WTC11 (cell line): ENCODE measurements at regions not wholly inside any gene's neighbourhood (a gene's known extent, or its start where the extent isn't known, plus 50 kb on each side); places are given as distances from the start of the nearest gene placed in this dataset.

Experiments
- ATAC-seq: fragments of 200-7000 bp; cut with Tn5 transposase; 2 replicates; pipeline ENCODE4 v1.10.0; 2021; ENCODE audit warnings: mild to moderate bottlenecking, moderate library complexity
- CTCF ChIA-PET: fragments of 300-600 bp; sonication (Branson Sonifier 250); formaldehyde crosslinking; loops from one replicate; lab custom pipeline; 2021; ENCODE audit warnings: antibody characterized with exemption; lab: Charles Lee
- POLR2A ChIA-PET: fragments of 350-600 bp; sonication (Branson Sonifier 250); formaldehyde crosslinking; loops from one replicate; lab custom pipeline; 2021; ENCODE audit warnings: antibody characterized with exemption; lab: Charles Lee
- DNase-seq: peaks from one replicate; pipeline ENCODE4 v3.0.0; 2021; ENCODE audit warnings: low spot score
- H3K27ac Mint-ChIP-seq: 2 replicates; pipeline ENCODE4 v1.8.0; 2021; ENCODE audit warnings: mixed read lengths
- H3K27me3 Mint-ChIP-seq: 2 replicates; pipeline ENCODE4 v1.8.0; 2021; ENCODE audit warnings: low read depth, mild to moderate bottlenecking, moderate library complexity, mixed read lengths
- H3K36me3 Mint-ChIP-seq: 2 replicates; pipeline ENCODE4 v1.8.0; 2021; ENCODE audit warnings: mixed read lengths
- H3K4me1 Mint-ChIP-seq: 2 replicates; pipeline ENCODE4 v1.8.0; 2022; ENCODE audit warnings: mixed read lengths
- H3K4me3 Mint-ChIP-seq: 2 replicates; pipeline ENCODE4 v1.8.0; 2021; ENCODE audit warnings: mild to moderate bottlenecking, moderate library complexity, mixed read lengths
- H3K9me3 Mint-ChIP-seq: 2 replicates; pipeline ENCODE4 v1.8.0; 2021; ENCODE audit warnings: mixed read lengths
- ATF1 ChIP-seq: sonication (generic); formaldehyde crosslinking; IDR thresholded peaks from 2 replicates; pipeline ENCODE4 v1.8.1; 2023; ENCODE audit warnings: mild to moderate bottlenecking, moderate library complexity, missing genetic modification reagents
- CREM ChIP-seq: sonication (generic); formaldehyde crosslinking; IDR thresholded peaks from 2 replicates; pipeline ENCODE4 v1.8.1; 2022; ENCODE audit warnings: mild to moderate bottlenecking, missing genetic modification reagents, moderate library complexity
- HMGA2 ChIP-seq: fragments of 250-450 bp; sonication (Bioruptor Pico); IDR thresholded peaks from 2 replicates; pipeline ENCODE4 v1.4.0; 2021; ENCODE audit warnings: mild to moderate bottlenecking, moderate library complexity
- IRF2 ChIP-seq: sonication (generic); formaldehyde crosslinking; IDR thresholded peaks from 2 replicates; pipeline ENCODE4 v1.8.0; 2022; ENCODE audit warnings: low read depth, missing genetic modification reagents, borderline replicate concordance
- MXD4 ChIP-seq: fragments of 250-450 bp; sonication (Bioruptor Pico); IDR thresholded peaks from 2 replicates; pipeline ENCODE4 v1.8.0; 2021; ENCODE audit warnings: mild to moderate bottlenecking, moderate library complexity, borderline replicate concordance
- NFYB ChIP-seq: sonication (generic); formaldehyde crosslinking; conservative IDR thresholded peaks from 2 replicates; pipeline ENCODE4 v1.8.0; 2022; ENCODE audit warnings: low read depth, missing genetic modification reagents
- NR1H2 ChIP-seq: sonication (generic); formaldehyde crosslinking; IDR thresholded peaks from 2 replicates; pipeline ENCODE4 v1.9.0; 2021; ENCODE audit warnings: mild to moderate bottlenecking, moderate library complexity, missing genetic modification reagents
- RORB ChIP-seq: fragments of 250-450 bp; sonication (Bioruptor Pico); IDR thresholded peaks from 2 replicates; pipeline ENCODE4 v1.9.0; 2021; ENCODE audit warnings: mild to moderate bottlenecking
- SMAD4 ChIP-seq: sonication (generic); formaldehyde crosslinking; IDR thresholded peaks from 2 replicates; pipeline ENCODE4 v1.8.0; 2022; ENCODE audit warnings: mild to moderate bottlenecking, missing genetic modification reagents
- SOX15 ChIP-seq: fragments of 250-450 bp; sonication (Bioruptor Pico); IDR thresholded peaks from 2 replicates; pipeline ENCODE4 v1.9.0; 2021; ENCODE audit warnings: mild to moderate bottlenecking
- TEAD1 ChIP-seq: sonication (generic); formaldehyde crosslinking; IDR thresholded peaks from 2 replicates; pipeline ENCODE4 v1.8.0; 2022; ENCODE audit warnings: mild to moderate bottlenecking, missing genetic modification reagents
- ZNF317 ChIP-seq: sonication (generic); formaldehyde crosslinking; IDR thresholded peaks from 2 replicates; pipeline ENCODE4 v1.8.1; 2023; ENCODE audit warnings: low read depth, mild to moderate bottlenecking, moderate library complexity, missing genetic modification reagents, borderline replicate concordance
- ZNF416 ChIP-seq: fragments of 250-450 bp; sonication (Bioruptor Pico); IDR thresholded peaks from 2 replicates; pipeline ENCODE4 v1.9.0; 2021; ENCODE audit warnings: mild to moderate bottlenecking, inconsistent platforms
- TF ChIP-seq, protein P1 (sequence below): sonication (generic); formaldehyde crosslinking; IDR thresholded peaks from 2 replicates; pipeline ENCODE4 v1.8.1; 2023; ENCODE audit warnings: mild to moderate bottlenecking, missing genetic modification reagents
- TF ChIP-seq, protein P2 (sequence below): sonication (generic); formaldehyde crosslinking; IDR thresholded peaks from 2 replicates; pipeline ENCODE4 v1.8.1; 2023; ENCODE audit warnings: mild to moderate bottlenecking, missing genetic modification reagents, moderate library complexity
- TF ChIP-seq, protein P3 (sequence below): sonication (generic); formaldehyde crosslinking; IDR thresholded peaks from 2 replicates; pipeline ENCODE4 v1.8.1; 2023; ENCODE audit warnings: mild to moderate bottlenecking, missing genetic modification reagents, moderate library complexity
- TF ChIP-seq, protein P4 (sequence below): fragments of 250-450 bp; sonication (Bioruptor Pico); IDR thresholded peaks from 2 replicates; pipeline ENCODE4 v2.1.2; 2022; ENCODE audit warnings: mild to moderate bottlenecking, moderate library complexity
- TF ChIP-seq, protein P5 (sequence below): sonication (generic); formaldehyde crosslinking; IDR thresholded peaks from 2 replicates; pipeline ENCODE4 v1.8.1; 2023; ENCODE audit warnings: mild to moderate bottlenecking, moderate library complexity, missing genetic modification reagents
- TF ChIP-seq, protein P6 (sequence below): fragments of 200-600 bp; IDR thresholded peaks from 2 replicates; pipeline ENCODE4 v1.8.0; 2022; ENCODE audit warnings: antibody characterized with exemption
- TF ChIP-seq, protein P7 (sequence below): fragments of 250-450 bp; sonication (Bioruptor Pico); IDR thresholded peaks from 2 replicates; pipeline ENCODE4 v1.9.0; 2021; ENCODE audit warnings: moderate library complexity, mild to moderate bottlenecking, inconsistent platforms, borderline replicate concordance
- TF ChIP-seq, protein P8 (sequence below): sonication (generic); formaldehyde crosslinking; conservative IDR thresholded peaks from 2 replicates; pipeline ENCODE4 v1.8.1; 2022; ENCODE audit warnings: mild to moderate bottlenecking, missing genetic modification reagents
- TF ChIP-seq, protein P9 (sequence below): sonication (generic); formaldehyde crosslinking; IDR thresholded peaks from 2 replicates; pipeline ENCODE4 v1.8.0; 2022; ENCODE audit warnings: mild to moderate bottlenecking, missing genetic modification reagents

DNA sequence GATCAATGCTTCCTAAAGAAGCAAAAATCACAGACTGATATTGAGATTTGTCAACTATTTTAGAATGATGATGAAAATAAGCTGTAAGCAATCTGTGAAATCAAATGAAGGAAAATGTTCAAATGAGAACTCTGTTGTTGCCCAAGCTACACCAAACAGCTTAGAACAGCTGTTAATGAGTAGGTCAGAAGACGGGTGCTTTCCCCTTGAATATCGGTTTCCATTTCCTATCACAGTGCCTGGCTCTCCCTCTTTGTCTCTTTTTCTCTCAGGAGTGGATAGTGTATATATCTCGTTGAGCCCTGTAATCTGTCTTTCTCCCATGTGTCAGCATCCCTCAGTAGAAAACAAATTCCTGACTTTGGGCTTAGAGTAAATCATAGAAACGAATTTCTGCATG lies 1592.9 kb upstream of the TENM3 start:
- Mint-ChIP-seq H3K27ac (no peak overlapping the region), H3K4me1 (no peaks in the 10 kb centered on the region), H3K36me3 (no peaks in the 10 kb centered on the region), H3K4me3 (no peak overlapping the region), H3K9me3 (no peaks in the 10 kb centered on the region), H3K27me3 (no peaks in the 10 kb centered on the region)
- TF ChIP-seq TEAD1 (CRISPR knock-in tag) (no peak), NFYB (CRISPR knock-in tag) (no peak), ZNF416 (no peak), MXD4 (CRISPR knock-in tag) (no peak), NR1H2 (CRISPR knock-in tag) (no peak), IRF2 (no peak)
- DNase-seq: no peak
- POLR2A ChIA-PET: no interaction called here
- CTCF ChIA-PET: no interaction called here
- no peak for ATAC-seq

DNA sequence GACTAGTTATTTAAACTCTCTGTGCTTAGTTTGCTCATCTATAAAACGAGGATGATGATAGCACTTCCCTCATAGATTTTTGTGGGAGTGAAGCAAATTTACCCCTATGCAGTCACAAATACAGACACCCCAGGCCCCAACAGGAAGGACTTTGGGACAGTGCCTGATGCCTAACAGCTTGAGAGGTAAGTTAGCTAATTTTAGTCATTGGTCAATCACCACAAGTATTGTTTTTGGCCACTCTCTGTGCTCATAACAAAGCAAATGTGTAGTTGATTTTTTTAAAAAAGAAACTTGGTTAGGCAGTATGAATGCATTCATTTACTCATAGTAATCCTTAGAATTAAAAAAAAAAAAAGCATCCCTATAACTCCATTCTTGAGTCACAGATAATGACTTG lies 1590.7 kb upstream of the TENM3 start:
- H3K27me3 Mint-ChIP-seq: no peaks in the 10 kb centered on the region
- no peak for TF ChIP-seq RORB (CRISPR knock-in tag)
- no peak for TF ChIP-seq ATF1 (CRISPR knock-in tag)
- TF ChIP-seq, protein P1, sequence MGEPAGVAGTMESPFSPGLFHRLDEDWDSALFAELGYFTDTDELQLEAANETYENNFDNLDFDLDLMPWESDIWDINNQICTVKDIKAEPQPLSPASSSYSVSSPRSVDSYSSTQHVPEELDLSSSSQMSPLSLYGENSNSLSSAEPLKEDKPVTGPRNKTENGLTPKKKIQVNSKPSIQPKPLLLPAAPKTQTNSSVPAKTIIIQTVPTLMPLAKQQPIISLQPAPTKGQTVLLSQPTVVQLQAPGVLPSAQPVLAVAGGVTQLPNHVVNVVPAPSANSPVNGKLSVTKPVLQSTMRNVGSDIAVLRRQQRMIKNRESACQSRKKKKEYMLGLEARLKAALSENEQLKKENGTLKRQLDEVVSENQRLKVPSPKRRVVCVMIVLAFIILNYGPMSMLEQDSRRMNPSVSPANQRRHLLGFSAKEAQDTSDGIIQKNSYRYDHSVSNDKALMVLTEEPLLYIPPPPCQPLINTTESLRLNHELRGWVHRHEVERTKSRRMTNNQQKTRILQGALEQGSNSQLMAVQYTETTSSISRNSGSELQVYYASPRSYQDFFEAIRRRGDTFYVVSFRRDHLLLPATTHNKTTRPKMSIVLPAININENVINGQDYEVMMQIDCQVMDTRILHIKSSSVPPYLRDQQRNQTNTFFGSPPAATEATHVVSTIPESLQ: no peak
- TF ChIP-seq, protein P2, sequence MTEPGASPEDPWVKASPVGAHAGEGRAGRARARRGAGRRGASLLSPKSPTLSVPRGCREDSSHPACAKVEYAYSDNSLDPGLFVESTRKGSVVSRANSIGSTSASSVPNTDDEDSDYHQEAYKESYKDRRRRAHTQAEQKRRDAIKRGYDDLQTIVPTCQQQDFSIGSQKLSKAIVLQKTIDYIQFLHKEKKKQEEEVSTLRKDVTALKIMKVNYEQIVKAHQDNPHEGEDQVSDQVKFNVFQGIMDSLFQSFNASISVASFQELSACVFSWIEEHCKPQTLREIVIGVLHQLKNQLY (CRISPR knock-in tag): no peak
- TF ChIP-seq, protein P3, sequence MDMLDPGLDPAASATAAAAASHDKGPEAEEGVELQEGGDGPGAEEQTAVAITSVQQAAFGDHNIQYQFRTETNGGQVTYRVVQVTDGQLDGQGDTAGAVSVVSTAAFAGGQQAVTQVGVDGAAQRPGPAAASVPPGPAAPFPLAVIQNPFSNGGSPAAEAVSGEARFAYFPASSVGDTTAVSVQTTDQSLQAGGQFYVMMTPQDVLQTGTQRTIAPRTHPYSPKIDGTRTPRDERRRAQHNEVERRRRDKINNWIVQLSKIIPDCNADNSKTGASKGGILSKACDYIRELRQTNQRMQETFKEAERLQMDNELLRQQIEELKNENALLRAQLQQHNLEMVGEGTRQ (CRISPR knock-in tag): no peak
- TF ChIP-seq, protein P4, sequence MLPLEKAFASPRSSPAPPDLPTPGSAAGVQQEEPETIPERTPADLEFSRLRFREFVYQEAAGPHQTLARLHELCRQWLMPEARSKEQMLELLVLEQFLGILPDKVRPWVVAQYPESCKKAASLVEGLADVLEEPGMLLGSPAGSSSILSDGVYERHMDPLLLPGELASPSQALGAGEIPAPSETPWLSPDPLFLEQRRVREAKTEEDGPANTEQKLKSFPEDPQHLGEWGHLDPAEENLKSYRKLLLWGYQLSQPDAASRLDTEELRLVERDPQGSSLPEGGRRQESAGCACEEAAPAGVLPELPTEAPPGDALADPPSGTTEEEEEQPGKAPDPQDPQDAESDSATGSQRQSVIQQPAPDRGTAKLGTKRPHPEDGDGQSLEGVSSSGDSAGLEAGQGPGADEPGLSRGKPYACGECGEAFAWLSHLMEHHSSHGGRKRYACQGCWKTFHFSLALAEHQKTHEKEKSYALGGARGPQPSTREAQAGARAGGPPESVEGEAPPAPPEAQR (CRISPR knock-in tag): no peak
- TF ChIP-seq TEAD1 (CRISPR knock-in tag): no peak
- TF ChIP-seq ZNF317 (CRISPR knock-in tag): no peak
- TF ChIP-seq SOX15 (CRISPR knock-in tag): no peak
- TF ChIP-seq, protein P5, sequence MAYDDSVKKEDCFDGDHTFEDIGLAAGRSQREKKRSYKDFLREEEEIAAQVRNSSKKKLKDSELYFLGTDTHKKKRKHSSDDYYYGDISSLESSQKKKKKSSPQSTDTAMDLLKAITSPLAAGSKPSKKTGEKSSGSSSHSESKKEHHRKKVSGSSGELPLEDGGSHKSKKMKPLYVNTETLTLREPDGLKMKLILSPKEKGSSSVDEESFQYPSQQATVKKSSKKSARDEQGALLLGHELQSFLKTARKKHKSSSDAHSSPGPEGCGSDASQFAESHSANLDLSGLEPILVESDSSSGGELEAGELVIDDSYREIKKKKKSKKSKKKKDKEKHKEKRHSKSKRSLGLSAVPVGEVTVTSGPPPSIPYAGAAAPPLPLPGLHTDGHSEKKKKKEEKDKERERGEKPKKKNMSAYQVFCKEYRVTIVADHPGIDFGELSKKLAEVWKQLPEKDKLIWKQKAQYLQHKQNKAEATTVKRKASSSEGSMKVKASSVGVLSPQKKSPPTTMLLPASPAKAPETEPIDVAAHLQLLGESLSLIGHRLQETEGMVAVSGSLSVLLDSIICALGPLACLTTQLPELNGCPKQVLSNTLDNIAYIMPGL: no peak
- TF ChIP-seq, protein P6, sequence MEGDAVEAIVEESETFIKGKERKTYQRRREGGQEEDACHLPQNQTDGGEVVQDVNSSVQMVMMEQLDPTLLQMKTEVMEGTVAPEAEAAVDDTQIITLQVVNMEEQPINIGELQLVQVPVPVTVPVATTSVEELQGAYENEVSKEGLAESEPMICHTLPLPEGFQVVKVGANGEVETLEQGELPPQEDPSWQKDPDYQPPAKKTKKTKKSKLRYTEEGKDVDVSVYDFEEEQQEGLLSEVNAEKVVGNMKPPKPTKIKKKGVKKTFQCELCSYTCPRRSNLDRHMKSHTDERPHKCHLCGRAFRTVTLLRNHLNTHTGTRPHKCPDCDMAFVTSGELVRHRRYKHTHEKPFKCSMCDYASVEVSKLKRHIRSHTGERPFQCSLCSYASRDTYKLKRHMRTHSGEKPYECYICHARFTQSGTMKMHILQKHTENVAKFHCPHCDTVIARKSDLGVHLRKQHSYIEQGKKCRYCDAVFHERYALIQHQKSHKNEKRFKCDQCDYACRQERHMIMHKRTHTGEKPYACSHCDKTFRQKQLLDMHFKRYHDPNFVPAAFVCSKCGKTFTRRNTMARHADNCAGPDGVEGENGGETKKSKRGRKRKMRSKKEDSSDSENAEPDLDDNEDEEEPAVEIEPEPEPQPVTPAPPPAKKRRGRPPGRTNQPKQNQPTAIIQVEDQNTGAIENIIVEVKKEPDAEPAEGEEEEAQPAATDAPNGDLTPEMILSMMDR: no peak
- TF ChIP-seq, protein P7, sequence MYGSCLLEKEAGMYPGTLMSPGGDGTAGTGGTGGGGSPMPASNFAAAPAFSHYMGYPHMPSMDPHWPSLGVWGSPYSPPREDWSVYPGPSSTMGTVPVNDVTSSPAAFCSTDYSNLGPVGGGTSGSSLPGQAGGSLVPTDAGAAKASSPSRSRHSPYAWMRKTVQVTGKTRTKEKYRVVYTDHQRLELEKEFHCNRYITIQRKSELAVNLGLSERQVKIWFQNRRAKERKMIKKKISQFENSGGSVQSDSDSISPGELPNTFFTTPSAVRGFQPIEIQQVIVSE (CRISPR knock-in tag): no peak
- TF ChIP-seq, protein P8, sequence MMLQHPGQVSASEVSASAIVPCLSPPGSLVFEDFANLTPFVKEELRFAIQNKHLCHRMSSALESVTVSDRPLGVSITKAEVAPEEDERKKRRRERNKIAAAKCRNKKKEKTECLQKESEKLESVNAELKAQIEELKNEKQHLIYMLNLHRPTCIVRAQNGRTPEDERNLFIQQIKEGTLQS (CRISPR knock-in tag): no peak
- TF ChIP-seq CREM (CRISPR knock-in tag): no peak
- TF ChIP-seq SMAD4: no peak
- TF ChIP-seq ZNF416: no peak
- no peak for TF ChIP-seq IRF2
- no peak for TF ChIP-seq HMGA2 (CRISPR knock-in tag)
- no peak for TF ChIP-seq NFYB (CRISPR knock-in tag)
- TF ChIP-seq, protein P9, sequence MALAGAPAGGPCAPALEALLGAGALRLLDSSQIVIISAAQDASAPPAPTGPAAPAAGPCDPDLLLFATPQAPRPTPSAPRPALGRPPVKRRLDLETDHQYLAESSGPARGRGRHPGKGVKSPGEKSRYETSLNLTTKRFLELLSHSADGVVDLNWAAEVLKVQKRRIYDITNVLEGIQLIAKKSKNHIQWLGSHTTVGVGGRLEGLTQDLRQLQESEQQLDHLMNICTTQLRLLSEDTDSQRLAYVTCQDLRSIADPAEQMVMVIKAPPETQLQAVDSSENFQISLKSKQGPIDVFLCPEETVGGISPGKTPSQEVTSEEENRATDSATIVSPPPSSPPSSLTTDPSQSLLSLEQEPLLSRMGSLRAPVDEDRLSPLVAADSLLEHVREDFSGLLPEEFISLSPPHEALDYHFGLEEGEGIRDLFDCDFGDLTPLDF: no peak
- DNase-seq (no peak), ATAC-seq (no peak)
- H3K36me3 Mint-ChIP-seq: no peaks in the 10 kb centered on the region
- no peak overlapping the region for H3K27ac Mint-ChIP-seq
- H3K4me1 Mint-ChIP-seq: no peaks in the 10 kb centered on the region
- H3K4me3 Mint-ChIP-seq: no peak overlapping the region
- CTCF ChIA-PET: no interaction called here
- no peaks in the 10 kb centered on the region for H3K9me3 Mint-ChIP-seq
- POLR2A ChIA-PET: no interaction called here
